ENCODE measurements at regions not wholly inside any gene's neighbourhood (a gene's known extent, or its start where the extent isn't known, plus 50 kb on each side); places are given as distances from the start of the nearest gene placed in this dataset.
"Not testable (repeated sequence)": the region's sequence is repeated elsewhere in the genome, so short reads cannot be mapped to it uniquely, and the experiment has no call there.

- not testable (repeated sequence) for TF ChIP-seq EZH2phosphoT487 (IDR thresholded peaks at IDR 0.05; ENCODE audit: low read depth); CTCF (IDR thresholded peaks at IDR 0.05; ENCODE audit: low read depth, low read length)
Measured at GRCh38 chr1:96152957-96153356, 568.6 kb upstream of the PTBP2 start.
